HL-60/S4 treated with retinoic acid at 250 ng/mL for 4 days and 3 days (cell line): ENCODE measurements at regions not wholly inside any gene's neighbourhood (a gene's known extent, or its start where the extent isn't known, plus 50 kb on each side); places are given as distances from the start of the nearest gene placed in this dataset.

Experiments used
- in situ Hi-C: fragments of 300-500 bp; cut with MboI; formaldehyde crosslinking; loops from 2 replicates; pipeline ENCODE4 v1.7.0; 2022; ENCODE audit warnings: low sequenced_read_pairs

DNA sequence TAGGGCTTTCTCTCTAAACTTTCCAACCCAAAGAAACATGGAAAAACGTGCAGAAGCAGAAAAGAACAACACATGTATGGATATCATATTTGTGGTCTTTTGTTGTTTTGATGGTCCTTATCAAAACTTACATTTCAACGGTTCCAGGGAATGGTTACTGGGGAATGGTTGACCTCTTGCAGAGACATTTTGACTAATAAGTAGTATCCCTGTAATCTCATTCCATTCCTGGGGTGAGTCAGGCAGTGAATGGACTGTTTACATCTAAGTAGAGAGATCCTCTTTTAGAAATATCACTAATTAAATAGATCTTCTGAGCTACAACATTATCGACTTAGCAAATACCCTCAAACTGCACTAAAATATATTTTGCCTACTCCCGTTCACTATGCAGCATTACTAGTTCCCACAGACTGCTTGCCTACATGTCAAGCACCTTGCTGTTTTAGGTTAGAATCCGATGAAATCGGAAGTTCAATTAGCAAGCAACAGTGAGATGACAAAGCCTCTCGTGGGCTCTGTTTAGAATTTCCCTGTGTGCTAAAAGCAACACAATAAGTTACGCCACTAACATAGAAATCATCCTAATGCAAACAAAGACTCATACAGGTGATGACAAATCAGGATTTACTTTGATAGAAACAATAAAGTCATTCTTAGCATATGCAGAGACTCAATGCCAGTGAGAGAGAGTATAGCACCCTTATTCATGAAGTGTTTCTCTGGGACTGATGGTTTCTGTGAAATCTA, 797.7 kb upstream of the ARGLU1 start:
- in situ Hi-C loops, result no loop called here

DNA sequence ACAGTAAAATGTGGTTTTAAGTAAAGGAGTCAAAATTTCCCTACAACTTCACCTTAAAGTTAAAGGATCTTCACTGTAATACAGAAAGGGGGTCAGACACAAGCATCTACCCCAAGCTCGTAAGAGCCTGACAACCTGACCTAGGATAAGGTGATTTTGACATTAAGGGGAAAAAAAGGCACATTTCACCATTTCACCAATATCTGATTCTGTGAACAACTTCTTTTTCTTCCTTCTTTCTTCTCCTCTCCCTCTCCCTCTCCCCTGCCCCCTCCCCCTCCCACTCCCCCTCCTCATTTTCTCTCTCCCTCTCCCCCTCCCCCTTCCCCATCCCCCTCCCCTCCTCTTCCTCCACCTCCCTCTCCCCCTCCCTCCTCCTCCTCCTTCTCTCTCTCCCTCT, 796.7 kb upstream of the ARGLU1 start:
- in situ Hi-C loops, result no loop called here

GRCh38 chr13:107361666-107362065, 793.7 kb upstream of the ARGLU1 start:
- in situ Hi-C loops, result no loop called here

- in situ Hi-C loops, result no loop called here
Observed at GRCh38 chr13:107360010-107360409, 792.1 kb upstream of the ARGLU1 start.

DNA sequence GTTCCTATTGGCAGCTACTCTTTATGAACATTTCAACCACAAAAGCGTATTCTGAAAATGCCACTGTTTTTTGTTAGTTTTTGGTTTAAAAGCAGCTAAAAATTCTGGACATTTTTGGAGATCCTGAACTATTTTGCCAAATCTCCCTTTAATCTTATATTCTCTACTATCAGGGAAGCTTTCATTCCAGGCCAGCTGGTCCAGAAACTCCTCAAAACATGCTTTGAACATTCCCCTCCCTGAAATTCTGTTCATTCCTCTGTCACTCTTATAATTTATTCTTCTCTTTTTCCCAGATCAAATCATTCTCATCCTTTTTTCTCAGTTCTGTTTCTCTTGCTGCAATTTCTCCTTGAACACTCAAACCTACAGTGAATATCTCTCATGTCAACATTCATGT, 790.9 kb upstream of the ARGLU1 start:
- in situ Hi-C loops, result no loop called here

DNA sequence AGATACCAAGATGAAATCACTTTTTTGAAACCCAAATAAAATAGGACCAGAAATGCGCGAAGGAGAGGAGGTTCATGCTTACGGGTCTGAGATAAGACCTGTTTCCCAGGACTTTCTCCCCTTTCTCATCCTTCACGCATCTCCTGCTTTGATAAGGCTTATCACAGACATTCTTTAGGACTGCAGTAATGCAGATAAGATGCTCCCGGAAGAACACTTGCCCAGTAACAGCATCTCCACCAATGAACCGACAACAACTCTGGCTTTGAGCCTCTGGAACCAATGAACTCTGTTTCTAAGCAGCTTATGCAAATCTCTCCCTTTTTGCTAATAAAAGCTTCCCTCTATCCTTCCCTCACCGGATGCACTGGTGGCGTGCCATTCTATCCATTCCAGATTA, 783.4 kb upstream of the ARGLU1 start:
- in situ Hi-C loops, result no loop called here

DNA sequence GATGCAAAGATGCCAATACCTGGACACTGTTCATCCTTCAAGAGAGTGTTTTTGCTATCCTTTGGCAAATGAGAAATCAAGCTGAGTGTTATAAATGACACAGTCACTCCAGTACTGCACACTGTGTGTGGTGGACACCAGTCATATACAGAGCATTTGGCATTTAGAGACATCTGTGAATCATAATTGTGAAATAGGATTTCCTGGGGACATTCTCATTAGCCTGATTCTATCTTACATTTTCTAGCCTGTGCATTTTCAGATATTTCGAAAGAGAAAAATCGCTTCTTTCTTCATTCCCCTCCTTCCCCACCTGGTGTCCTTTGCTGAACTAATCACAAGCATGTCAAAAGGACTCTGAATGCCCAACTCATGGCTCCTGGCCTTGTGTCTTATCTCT, 781.0 kb upstream of the ARGLU1 start:
- in situ Hi-C loops, result no loop called here

DNA sequence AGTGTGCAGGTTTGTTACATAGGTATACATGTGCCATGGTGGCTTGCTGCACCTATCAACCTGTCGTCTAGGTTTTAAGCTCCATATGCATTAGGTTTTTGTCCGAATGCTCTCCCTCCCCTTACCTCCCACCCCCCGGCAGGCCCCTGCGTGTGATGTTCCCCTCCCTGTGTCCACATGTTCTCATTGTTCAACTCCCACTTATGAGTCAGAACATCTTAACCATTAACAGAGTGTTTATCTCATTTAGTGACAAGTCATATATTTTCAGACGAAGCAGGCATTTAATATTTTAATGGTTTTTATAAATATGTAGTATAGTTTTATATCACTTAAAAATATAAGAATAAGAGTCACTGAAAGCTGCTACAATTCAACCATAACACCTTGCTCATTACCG, 780.5 kb upstream of the ARGLU1 start:
- in situ Hi-C loops, result no loop called here

GRCh38 chr13:107347641-107348369, 779.9 kb upstream of the ARGLU1 start:
- in situ Hi-C loops, result no loop called here

- in situ Hi-C loops, result no loop called here
Observed at GRCh38 chr13:107342747-107343146, 774.8 kb upstream of the ARGLU1 start.

GRCh38 chr13:107339209-107339608, 771.3 kb upstream of the ARGLU1 start:
- in situ Hi-C loops, result no loop called here

- in situ Hi-C loops, result no loop called here
Observed at GRCh38 chr13:107332188-107332587, 764.3 kb upstream of the ARGLU1 start.

DNA sequence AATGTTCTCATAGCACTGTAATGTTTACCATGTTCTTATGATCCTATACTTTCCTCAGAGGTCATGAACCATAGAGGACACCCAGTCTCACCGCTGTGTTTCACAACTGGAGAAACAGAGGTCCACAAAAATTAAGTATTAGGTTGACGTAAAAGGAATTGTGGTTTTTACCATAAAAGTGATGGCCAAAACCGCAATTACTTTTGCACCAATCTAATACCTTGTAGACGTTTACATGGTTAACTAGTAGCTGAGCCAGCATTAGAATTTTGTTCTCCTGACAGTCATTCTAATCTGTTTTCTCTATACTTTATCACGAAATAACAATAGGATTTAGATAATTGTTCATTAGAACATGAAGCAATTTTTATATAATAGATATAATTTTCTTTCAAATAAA, 763.4 kb upstream of the ARGLU1 start:
- in situ Hi-C loops, result no loop called here

- in situ Hi-C loops, result no loop called here
Observed at GRCh38 chr13:107330484-107330883, 762.5 kb upstream of the ARGLU1 start.

GRCh38 chr13:107329991-107330390, 762.1 kb upstream of the ARGLU1 start:
- in situ Hi-C loops, result no loop called here

DNA sequence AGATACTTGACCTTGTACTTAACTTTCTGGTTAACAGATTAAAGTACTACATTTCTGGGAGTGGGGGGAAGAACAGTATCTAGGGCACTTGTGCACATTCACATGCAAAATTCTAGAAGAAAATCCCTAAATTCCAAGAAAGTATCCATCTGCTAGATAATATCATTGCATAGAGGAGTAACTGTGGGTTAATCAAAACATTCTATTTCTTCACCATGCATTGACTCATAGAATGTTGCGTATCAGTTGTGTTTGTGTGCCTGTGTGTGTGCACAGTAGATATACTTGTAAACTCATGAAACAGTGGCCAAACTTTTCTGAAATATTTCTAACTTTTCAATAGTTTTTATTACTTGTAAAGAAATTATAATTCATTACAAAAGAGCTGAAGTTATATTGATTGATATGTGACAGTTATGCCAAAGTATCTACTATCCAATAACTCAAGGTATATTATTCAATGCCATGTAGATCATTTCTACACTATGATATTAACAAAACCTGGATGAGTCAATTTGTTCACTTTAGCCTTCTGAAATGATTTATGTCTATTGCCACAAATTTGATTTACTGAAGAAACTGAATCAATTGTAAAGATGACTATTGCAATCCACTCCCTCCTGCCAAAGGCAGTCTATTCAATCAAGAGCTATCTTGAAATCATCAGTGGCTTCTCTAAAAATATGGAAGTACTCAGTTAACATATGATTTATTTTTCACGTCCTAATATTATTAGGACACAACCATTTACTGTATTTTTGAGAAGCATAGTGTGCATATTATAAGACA, 756.7 kb upstream of the ARGLU1 start:
- in situ Hi-C loops, result no loop called here

GRCh38 chr13:107322228-107322627, 754.3 kb upstream of the ARGLU1 start:
- in situ Hi-C loops, result no loop called here

DNA sequence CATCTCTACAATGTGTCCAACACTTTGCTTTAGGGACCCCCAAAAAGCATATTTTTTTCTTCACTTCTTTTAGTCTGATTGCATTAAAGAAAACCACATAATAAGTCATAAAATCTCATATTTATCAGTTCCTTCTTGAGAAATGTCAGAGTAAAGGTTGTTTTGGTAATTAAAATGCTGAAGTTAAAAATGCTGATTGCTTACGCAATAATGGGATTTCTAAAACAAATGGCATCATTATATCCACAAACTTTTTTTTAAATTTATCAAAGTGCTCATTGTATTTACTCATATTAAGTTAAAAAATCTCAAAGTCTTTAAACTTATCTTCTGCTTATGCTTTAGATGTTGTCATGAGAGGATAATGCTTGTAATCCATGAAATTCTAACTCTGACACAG, 737.2 kb upstream of the ARGLU1 start:
- in situ Hi-C loops, result no loop called here

DNA sequence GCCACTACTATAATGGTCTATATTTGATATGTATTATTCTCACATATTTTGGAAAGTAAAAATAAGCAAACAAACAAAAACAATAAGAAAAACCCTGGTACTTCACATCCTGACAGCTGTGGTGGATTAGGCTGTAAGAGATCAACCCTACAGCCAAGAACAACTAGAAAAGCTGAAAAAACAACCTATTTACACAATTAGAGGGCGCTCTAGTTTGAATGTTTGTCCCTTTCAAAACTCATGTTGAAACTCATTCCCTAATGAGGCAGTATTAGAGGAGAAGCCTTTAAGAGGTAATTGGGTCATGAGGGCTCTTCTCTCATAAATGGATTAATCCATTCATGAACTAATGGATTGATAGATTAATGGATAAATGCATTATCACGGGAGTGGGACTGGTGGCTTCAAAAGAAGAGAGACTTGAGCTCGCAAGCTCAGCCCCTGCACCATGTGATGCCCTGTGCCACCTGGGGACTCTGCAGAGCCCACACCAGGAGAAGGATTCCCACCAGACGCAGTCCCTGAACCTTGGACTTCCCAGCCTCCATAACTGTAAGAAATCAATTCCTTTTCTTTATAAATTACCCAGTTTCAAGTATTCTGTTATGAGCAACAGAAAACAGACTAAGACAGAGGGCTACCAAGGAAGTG, 733.9 kb upstream of the ARGLU1 start:
- in situ Hi-C loops, result no loop called here

GRCh38 chr13:107299717-107300116, 731.8 kb upstream of the ARGLU1 start:
- in situ Hi-C loops, result no loop called here

DNA sequence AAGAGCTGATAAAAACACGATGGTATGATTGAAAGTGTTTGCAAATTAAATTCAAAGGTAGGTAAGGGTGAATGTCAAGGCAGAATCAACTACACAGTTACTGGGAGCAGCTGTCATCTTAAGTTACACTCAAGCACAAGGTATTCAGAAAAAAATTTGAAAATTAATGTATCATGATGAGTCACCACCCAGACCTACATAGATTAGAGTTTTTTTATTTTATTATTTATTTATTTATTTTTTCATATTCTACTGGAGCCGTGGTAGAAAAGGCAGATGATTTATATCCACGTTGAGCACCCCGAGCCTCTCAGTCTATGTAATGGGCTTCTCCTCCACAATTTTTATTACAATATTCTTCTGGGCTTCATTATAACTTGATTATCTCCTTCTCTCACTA, 728.9 kb upstream of the ARGLU1 start:
- in situ Hi-C loops, result no loop called here
